OCI-LY7 (cell line): ENCODE measurements at regions not wholly inside any gene's neighbourhood (a gene's known extent, or its start where the extent isn't known, plus 50 kb on each side); places are given as distances from the start of the nearest gene placed in this dataset.
"Not testable (repeated sequence)": the region's sequence is repeated elsewhere in the genome, so short reads cannot be mapped to it uniquely, and the experiment has no call there.

Experiments used
- CTCF ChIP-seq: fragments of 200-600 bp; sonication (generic); conservative IDR thresholded peaks from 2 replicates; pipeline ENCODE4 v1.5.1; 2014; ENCODE audit warnings: mild to moderate bottlenecking, antibody characterized with exemption, low read length, moderate library complexity, mixed read lengths
- EZH2phosphoT487 ChIP-seq: fragments of 200-600 bp; sonication (generic); IDR thresholded peaks from 2 replicates; pipeline ENCODE4 v1.6.1; 2018; ENCODE audit warnings: low read depth, borderline replicate concordance, mild to moderate bottlenecking, mixed run types, antibody characterized with exemption, low read length, moderate library complexity, mixed read lengths

GRCh38 chr2:87582152-87582551 is 165.7 kb upstream of the PLGLB2 start:
- TF ChIP-seq CTCF, EZH2phosphoT487: not testable (repeated sequence)
